Upper lobe of left lung (tissue), 4 donors: ENCODE measurements at regions not wholly inside any gene's neighbourhood (a gene's known extent, or its start where the extent isn't known, plus 50 kb on each side); places are given as distances from the start of the nearest gene placed in this dataset.

ENCODE experiments used
- CTCF ChIP-seq, 6 experiments: fragments of 450-650 bp in 4 of 6; fragments of 200-600 bp in 2 of 6; sonication (generic) in 2 of 6; IDR thresholded peaks; one replicate each; pipeline ENCODE4 v1.5.1; 2016 to 2019; ENCODE audit warnings: antibody characterized with exemption in 6 of 6
- POLR2A ChIP-seq, 4 donors: fragments of 450-650 bp; IDR thresholded peaks; one replicate each; pipeline ENCODE4 v1.5.1; 2016 to 2017; ENCODE audit warnings: antibody characterized with exemption in 4 of 4, mild to moderate bottlenecking in 2 of 4

GRCh38 chr2:220539481-220539880 is 912.1 kb downstream of the SLC4A3 start:
- TF ChIP-seq CTCF (IDR thresholded peaks at IDR 0.05) (no peak), POLR2A (IDR thresholded peaks at IDR 0.05) (no peak)
